ENCODE measurements at regions not wholly inside any gene's neighbourhood (a gene's known extent, or its start where the extent isn't known, plus 50 kb on each side); places are given as distances from the start of the nearest gene placed in this dataset.

GRCh38 chr1:212205843-212206242, 79.4 kb upstream of the PPP2R5A start:
- DNase-seq (ENCODE audit: low spot score) = no peak
- no peak for TF ChIP-seq CTCF (IDR thresholded peaks at IDR 0.05)
- Histone ChIP-seq H3K27ac (no peak overlapping the region), H3K4me3 (no peak overlapping the region)

- no peak for TF ChIP-seq CTCF (IDR thresholded peaks at IDR 0.05)
- H3K4me3 ChIP-seq = no peak overlapping the region
- no peak overlapping the region for H3K27ac ChIP-seq
Observed at GRCh38 chr1:212207118-212207517, 78.1 kb upstream of the PPP2R5A start.

GRCh38 chr1:212207822-212208520, 77.2 kb upstream of the PPP2R5A start:
- H3K27ac ChIP-seq = no peak overlapping the region
- DNase-seq (ENCODE audit: low spot score) = no peak
- no peak for TF ChIP-seq CTCF (IDR thresholded peaks at IDR 0.05)
- H3K4me3 ChIP-seq = no peak overlapping the region

More at GRCh38 chr1:212207118-212207517, 78.1 kb upstream of the PPP2R5A start:
- no peak for DNase-seq (ENCODE audit: low spot score)

GRCh38 chr1:212208978-212209644, 76.1 kb upstream of the PPP2R5A start:
- Histone ChIP-seq H3K4me3 (no peak overlapping the region), H3K27ac (no peak overlapping the region)
- DNase-seq (ENCODE audit: low spot score) = no peak
- TF ChIP-seq CTCF (IDR thresholded peaks at IDR 0.05) = no peak

GRCh38 chr1:212211371-212211770, 73.8 kb upstream of the PPP2R5A start:
- no peak overlapping the region for H3K27ac ChIP-seq
- H3K4me3 ChIP-seq = no peak overlapping the region
- DNase-seq (ENCODE audit: low spot score) = no peak
- TF ChIP-seq CTCF (IDR thresholded peaks at IDR 0.05) = no peak

GRCh38 chr1:212212343-212212742, 72.9 kb upstream of the PPP2R5A start:
- TF ChIP-seq CTCF (IDR thresholded peaks at IDR 0.05) = no peak
- no peak for DNase-seq (ENCODE audit: low spot score)
- H3K27ac ChIP-seq = no peak overlapping the region
- no peak overlapping the region for H3K4me3 ChIP-seq

- TF ChIP-seq CTCF (IDR thresholded peaks at IDR 0.05) = no peak
- Histone ChIP-seq H3K4me3 (no peak overlapping the region), H3K27ac (no peak overlapping the region)
- DNase-seq (ENCODE audit: low spot score) = no peak
Observed at GRCh38 chr1:212212906-212213305, 72.3 kb upstream of the PPP2R5A start.

Data from coronary artery (tissue), 2 donors.